Upper lobe of right lung (tissue), 1 donor: ENCODE measurements at regions not wholly inside any gene's neighbourhood (a gene's known extent, or its start where the extent isn't known, plus 50 kb on each side); places are given as distances from the start of the nearest gene placed in this dataset.

ENCODE experiments used
- ATAC-seq: fragments of 200-7000 bp; cut with Tn5 transposase; one replicate; pipeline ENCODE4 v1.9.1; 2020; ENCODE audit warnings: mild to moderate bottlenecking, moderate library complexity
- DNase-seq: peaks from one replicate; pipeline ENCODE4 v3.0.0-alpha.2; 2020
- H3K27ac ChIP-seq: fragments of 200-600 bp; one replicate; pipeline ENCODE4 v1.8.0; 2022
- H3K27me3 ChIP-seq: fragments of 200-600 bp; one replicate; pipeline ENCODE4 v1.8.0; 2022; ENCODE audit warnings: mild to moderate bottlenecking
- H3K36me3 ChIP-seq: fragments of 200-600 bp; one replicate; pipeline ENCODE4 v1.8.0; 2022
- H3K4me1 ChIP-seq: fragments of 200-600 bp; one replicate; pipeline ENCODE4 v1.8.0; 2022
- H3K4me3 ChIP-seq: fragments of 200-600 bp; one replicate; pipeline ENCODE4 v1.8.0; 2022; ENCODE audit warnings: mild to moderate bottlenecking
- H3K9me3 ChIP-seq: fragments of 200-600 bp; one replicate; pipeline ENCODE4 v1.8.0; 2022
- intact Hi-C: fragments of 100-400 bp; cut with DNase I; formaldehyde crosslinking; loops from one replicate; pipeline ENCODE4 v1.11.0; 2022
- TF ChIP-seq, protein P1 (sequence below): fragments of 200-600 bp; IDR thresholded peaks from one replicate; pipeline ENCODE4 v1.8.0; 2022; ENCODE audit warnings: antibody characterized with exemption
- donor health status: DM: no; HTN: yes; CAD: no; lungs with severe emphysema.

DNA sequence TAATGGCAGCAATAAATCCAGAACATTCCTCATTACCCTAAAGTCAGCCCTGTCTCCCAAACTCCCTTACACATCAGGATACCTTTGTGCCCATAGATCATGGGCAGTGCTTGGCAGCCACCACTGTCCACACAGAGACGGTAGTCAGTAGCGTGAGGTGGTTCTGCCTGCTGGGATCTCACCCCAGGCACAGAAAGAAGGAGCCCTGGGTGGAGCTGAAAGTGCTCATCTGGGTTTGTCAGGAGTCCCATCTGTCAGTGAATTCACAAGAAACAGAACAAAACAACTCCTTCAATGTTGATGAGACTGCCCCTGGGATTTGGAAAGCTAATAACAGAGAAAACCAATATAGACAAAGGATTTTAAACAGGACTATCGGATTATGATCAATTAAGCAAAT is 90.2 kb upstream of the PRSS58 start:
- H3K4me3 ChIP-seq = no peak overlapping the region
- no peaks in the 10 kb centered on the region for H3K4me1 ChIP-seq
- intact Hi-C loops = no loop called here
- no peaks in the 10 kb centered on the region for H3K9me3 ChIP-seq
- DNase-seq (no peak), ATAC-seq (no peak)
- no peak overlapping the region for H3K27ac ChIP-seq
- TF ChIP-seq, protein P1, sequence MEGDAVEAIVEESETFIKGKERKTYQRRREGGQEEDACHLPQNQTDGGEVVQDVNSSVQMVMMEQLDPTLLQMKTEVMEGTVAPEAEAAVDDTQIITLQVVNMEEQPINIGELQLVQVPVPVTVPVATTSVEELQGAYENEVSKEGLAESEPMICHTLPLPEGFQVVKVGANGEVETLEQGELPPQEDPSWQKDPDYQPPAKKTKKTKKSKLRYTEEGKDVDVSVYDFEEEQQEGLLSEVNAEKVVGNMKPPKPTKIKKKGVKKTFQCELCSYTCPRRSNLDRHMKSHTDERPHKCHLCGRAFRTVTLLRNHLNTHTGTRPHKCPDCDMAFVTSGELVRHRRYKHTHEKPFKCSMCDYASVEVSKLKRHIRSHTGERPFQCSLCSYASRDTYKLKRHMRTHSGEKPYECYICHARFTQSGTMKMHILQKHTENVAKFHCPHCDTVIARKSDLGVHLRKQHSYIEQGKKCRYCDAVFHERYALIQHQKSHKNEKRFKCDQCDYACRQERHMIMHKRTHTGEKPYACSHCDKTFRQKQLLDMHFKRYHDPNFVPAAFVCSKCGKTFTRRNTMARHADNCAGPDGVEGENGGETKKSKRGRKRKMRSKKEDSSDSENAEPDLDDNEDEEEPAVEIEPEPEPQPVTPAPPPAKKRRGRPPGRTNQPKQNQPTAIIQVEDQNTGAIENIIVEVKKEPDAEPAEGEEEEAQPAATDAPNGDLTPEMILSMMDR = no peak
- no peaks in the 10 kb centered on the region for H3K36me3 ChIP-seq
- peaks cover 24% of the 10 kb centered on the region for H3K27me3 ChIP-seq

DNA sequence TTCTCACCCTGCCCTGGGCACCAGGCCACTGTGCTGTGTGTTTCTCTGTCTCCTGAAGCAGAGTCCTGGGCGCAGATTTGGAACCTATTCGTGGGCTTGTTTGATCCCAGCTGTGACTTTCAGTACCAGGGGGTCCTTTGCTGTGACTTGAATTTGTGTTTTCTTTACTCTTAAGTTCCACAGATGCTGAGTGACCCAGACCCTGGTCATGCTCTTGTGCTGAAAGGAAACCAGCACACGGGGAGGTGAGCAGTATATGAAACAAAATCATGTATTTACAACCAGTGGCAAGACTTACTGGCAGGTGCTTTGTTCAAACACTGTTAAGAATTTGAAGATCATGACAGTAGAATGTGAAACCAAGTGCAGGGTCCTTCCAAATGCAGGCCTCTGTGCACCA is 89.2 kb upstream of the PRSS58 start:
- no peak for DNase-seq
- Histone ChIP-seq H3K36me3 (no peaks in the 10 kb centered on the region), H3K4me3 (no peak overlapping the region), H3K9me3 (no peaks in the 10 kb centered on the region), H3K27ac (no peak overlapping the region), H3K4me1 (no peaks in the 10 kb centered on the region), H3K27me3 (peaks cover 24% of the 10 kb centered on the region)
- ATAC-seq = no peak
- intact Hi-C loops = no loop called here
- TF ChIP-seq, protein P1 = no peak

DNA sequence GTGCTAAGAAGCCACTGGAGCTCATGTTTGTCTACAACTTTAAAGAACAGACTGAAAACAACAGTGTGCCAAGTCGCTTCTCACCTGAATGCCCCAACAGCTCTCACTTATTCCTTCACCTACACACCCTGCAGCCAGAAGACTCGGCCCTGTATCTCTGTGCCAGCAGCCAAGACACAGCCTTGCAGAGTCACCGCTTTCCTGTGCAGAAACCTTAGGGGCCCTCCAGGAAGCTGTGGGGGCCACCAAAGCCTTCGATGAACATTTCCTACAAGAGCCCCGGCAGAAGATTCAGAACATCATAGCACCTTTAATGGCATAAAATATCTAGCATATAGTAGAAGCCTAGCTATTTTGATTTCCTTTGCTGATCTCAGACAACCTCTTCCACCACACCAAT is 88.0 kb upstream of the PRSS58 start:
- peaks cover 24% of the 10 kb centered on the region for H3K27me3 ChIP-seq
- ATAC-seq = no peak
- H3K27ac ChIP-seq = no peak overlapping the region
- H3K4me3 ChIP-seq = no peak overlapping the region
- H3K36me3 ChIP-seq = no peaks in the 10 kb centered on the region
- no peaks in the 10 kb centered on the region for H3K4me1 ChIP-seq
- no peaks in the 10 kb centered on the region for H3K9me3 ChIP-seq
- no peak for DNase-seq
- TF ChIP-seq, protein P1 = no peak
- intact Hi-C loops = no loop called here

DNA sequence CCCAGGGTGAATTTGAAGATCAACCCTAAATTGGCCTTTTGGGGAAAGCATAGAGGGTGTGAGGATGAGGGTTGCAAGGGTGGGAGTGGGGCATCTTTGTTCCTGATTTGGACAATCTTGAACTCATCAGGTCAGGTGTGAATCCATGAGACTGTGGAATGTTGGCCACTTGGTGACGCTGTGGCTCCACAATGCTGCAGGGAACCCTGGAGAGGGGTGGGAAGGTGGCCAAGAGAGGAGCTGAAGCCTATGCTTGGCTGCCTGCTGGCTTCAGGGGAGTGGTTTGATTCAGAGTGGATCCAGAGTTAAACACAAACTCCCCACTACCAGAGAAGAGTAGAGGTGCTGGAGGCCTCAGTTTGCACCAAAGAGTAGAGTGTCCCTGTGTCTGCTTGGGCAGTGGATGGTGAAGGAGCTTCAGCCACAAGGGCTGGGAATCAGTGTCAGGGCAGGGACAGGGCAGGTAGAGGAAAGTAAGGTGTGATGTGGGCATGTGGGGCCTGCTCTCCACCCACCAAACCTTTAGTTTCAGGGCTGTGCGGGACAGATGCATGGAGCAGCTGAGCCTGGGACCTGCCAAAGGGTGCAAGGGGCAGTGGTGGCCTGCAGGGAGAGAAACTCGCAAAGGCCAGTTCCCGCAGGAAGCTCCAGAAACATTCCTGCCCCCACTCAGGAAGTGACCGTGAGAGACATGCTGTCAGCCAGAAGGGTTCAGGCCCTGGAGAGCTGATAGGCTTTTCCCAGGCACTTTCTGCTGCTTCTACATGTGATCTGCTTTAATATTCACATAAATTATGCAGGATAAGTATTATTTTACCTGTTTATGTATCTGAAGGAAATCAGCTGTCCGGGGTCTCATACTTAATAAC is 81.0 kb upstream of the PRSS58 start:
- Histone ChIP-seq H3K27ac (no peak overlapping the region), H3K9me3 (no peaks in the 10 kb centered on the region), H3K27me3 (peaks cover 8% of the 10 kb centered on the region), H3K4me1 (no peaks in the 10 kb centered on the region), H3K36me3 (no peaks in the 10 kb centered on the region), H3K4me3 (no peak overlapping the region)
- intact Hi-C loops = no loop called here
- DNase-seq = no peak
- peak; percentile 39 for ATAC-seq
- TF ChIP-seq, protein P1 = no peak

DNA sequence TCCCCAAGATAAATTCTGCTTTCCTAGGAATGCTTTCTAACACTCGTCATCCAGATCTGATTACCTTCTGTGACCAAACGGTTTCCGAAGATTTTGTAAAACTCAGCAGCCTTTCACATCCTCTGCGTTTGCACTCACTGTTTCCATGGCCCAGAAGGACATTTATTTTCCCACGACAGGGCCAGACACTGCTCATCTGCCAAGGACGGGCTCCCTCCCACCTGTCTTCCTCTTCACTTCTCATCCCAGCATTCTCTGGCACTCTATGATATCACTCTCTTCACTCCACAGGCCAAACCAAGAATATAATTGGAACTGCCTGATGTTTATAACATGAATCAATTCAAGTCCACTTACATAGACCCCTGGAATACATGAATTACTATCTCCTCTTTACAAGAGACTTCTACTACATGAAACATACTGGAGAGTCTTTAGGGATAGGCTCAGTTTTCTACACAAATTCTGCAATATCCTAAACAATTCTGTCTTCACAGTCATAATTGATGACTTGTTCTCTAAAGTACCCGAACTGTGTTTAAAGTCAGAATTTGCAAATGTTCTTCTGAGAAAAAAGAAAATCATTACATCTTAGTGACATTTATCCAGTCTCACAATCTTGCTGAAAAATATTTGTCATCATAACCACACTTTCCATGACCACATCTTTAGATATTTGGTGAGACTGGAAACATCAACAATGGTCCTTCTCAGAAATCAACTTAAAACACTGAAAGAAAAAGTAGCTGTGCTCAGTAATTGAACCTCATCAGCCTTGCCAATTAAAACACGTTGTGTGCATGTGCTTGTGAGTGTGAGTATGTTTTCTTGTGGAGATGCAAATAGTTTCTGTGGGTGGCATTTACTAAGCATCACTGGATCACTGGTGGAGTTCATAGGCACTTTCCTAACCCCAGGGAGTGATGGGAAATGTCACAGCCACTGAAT is 79.5 kb upstream of the PRSS58 start:
- TF ChIP-seq, protein P1 = no peak
- ATAC-seq = no peak

More for the DNA sequence above, 79.5 kb upstream of the PRSS58 start:
- Histone ChIP-seq H3K9me3 (no peaks in the 10 kb centered on the region), H3K4me1 (no peaks in the 10 kb centered on the region), H3K27ac (no peak overlapping the region), H3K4me3 (no peak overlapping the region), H3K36me3 (no peaks in the 10 kb centered on the region), H3K27me3 (peaks cover 8% of the 10 kb centered on the region)
- intact Hi-C loops = no loop called here
- DNase-seq = no peak
